ENCODE measurements at regions not wholly inside any gene's neighbourhood (a gene's known extent, or its start where the extent isn't known, plus 50 kb on each side); places are given as distances from the start of the nearest gene placed in this dataset.

- TF ChIP-seq, protein P1, sequence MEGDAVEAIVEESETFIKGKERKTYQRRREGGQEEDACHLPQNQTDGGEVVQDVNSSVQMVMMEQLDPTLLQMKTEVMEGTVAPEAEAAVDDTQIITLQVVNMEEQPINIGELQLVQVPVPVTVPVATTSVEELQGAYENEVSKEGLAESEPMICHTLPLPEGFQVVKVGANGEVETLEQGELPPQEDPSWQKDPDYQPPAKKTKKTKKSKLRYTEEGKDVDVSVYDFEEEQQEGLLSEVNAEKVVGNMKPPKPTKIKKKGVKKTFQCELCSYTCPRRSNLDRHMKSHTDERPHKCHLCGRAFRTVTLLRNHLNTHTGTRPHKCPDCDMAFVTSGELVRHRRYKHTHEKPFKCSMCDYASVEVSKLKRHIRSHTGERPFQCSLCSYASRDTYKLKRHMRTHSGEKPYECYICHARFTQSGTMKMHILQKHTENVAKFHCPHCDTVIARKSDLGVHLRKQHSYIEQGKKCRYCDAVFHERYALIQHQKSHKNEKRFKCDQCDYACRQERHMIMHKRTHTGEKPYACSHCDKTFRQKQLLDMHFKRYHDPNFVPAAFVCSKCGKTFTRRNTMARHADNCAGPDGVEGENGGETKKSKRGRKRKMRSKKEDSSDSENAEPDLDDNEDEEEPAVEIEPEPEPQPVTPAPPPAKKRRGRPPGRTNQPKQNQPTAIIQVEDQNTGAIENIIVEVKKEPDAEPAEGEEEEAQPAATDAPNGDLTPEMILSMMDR (IDR thresholded peaks at IDR 0.05): no peak
- TF ChIP-seq EP300 (IDR thresholded peaks at IDR 0.05) (no peak), POLR2A (IDR thresholded peaks at IDR 0.05) (no peak), POLR2AphosphoS5 (IDR thresholded peaks at IDR 0.05) (no peak)
- Histone ChIP-seq H3K27me3 (peaks cover 0 to 28% (median 0%) of the 10 kb centered on the region in 3 donors), H3K4me1 (no peaks in the 10 kb centered on the region), H3K4me3 (no peak overlapping the region), H3K9me3 (no peaks in the 10 kb centered on the region), H3K27ac (no peak overlapping the region), H3K36me3 (no peaks in the 10 kb centered on the region)
- intact Hi-C loops (cut with DNase I): no loop called here
- 83 to 85% methylated on average over 19 of the region's 19 CpGs for WGBS, 2 donors
- no peak for DNase-seq
Observed at GRCh38 chr1:5526822-5527551, 465.2 kb downstream of the NPHP4 start.

DNA sequence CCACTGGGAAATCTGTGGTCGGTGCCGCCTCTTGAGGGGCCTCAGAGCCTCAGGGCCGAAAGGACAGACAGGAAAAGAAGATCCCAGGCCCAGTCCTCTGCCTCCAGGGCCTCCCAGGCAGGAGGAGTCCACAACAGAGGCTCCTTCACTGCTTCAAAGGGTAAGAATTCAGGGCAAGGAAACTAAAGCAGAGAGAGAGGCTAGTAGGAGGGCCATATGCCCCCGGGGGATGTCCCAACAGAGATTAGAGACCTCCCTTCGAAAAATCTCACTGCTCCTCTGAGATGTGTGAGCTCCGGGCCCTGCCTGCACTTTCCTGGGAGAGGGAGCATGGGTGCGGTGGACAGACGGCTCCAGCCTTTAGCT lies 465.9 kb downstream of the NPHP4 start:
- no peak for DNase-seq
- Histone ChIP-seq H3K4me3 (no peak overlapping the region), H3K4me1 (no peaks in the 10 kb centered on the region), H3K9me3 (no peaks in the 10 kb centered on the region), H3K36me3 (no peaks in the 10 kb centered on the region), H3K27ac (no peak overlapping the region), H3K27me3 (peaks cover 0 to 27% (median 0%) of the 10 kb centered on the region in 3 donors)
- TF ChIP-seq POLR2A (IDR thresholded peaks at IDR 0.05) (no peak), POLR2AphosphoS5 (IDR thresholded peaks at IDR 0.05) (no peak), EP300 (IDR thresholded peaks at IDR 0.05) (no peak)
- TF ChIP-seq, protein P1 (IDR thresholded peaks at IDR 0.05): no peak
- 68 to 70% methylated on average over 8 of the region's 8 CpGs for WGBS, 2 donors
- intact Hi-C loops (cut with DNase I): no loop called here

- Histone ChIP-seq H3K9me3 (no peaks in the 10 kb centered on the region), H3K4me3 (no peak overlapping the region), H3K27ac (no peak overlapping the region), H3K36me3 (no peaks in the 10 kb centered on the region), H3K4me1 (no peaks in the 10 kb centered on the region), H3K27me3 (peaks cover 0 to 24% (median 0%) of the 10 kb centered on the region in 3 donors)
- WGBS, 2 donors: 89 to 90% methylated on average over 27 of the region's 27 CpGs
- TF ChIP-seq, protein P1 (IDR thresholded peaks at IDR 0.05): no peak
- TF ChIP-seq EP300 (IDR thresholded peaks at IDR 0.05) (no peak), POLR2A (IDR thresholded peaks at IDR 0.05) (no peak)
- intact Hi-C loops (cut with DNase I): no loop called here
- no peak for DNase-seq
Observed at GRCh38 chr1:5525597-5526384, 466.4 kb downstream of the NPHP4 start.

GRCh38 chr1:5522531-5523145 lies 469.6 kb downstream of the NPHP4 start:
- H3K27me3 ChIP-seq: peaks cover 0 to 24% (median 0%) of the 10 kb centered on the region in 3 donors
- no peaks in the 10 kb centered on the region for H3K4me1 ChIP-seq
- no peak for DNase-seq
- H3K36me3 ChIP-seq: no peaks in the 10 kb centered on the region
- intact Hi-C loops (cut with DNase I): no loop called here
- TF ChIP-seq, protein P1 (IDR thresholded peaks at IDR 0.05): no peak
- TF ChIP-seq POLR2AphosphoS5 (IDR thresholded peaks at IDR 0.05) (no peak), POLR2A (IDR thresholded peaks at IDR 0.05) (no peak), EP300 (IDR thresholded peaks at IDR 0.05) (no peak)
- no peak overlapping the region for H3K27ac ChIP-seq
- 57 to 65% methylated on average over 14 of the region's 14 CpGs for WGBS, 2 donors
- H3K4me3 ChIP-seq: no peak overlapping the region
- H3K9me3 ChIP-seq: no peaks in the 10 kb centered on the region
